IPS-20b (cell line): ENCODE measurements at regions not wholly inside any gene's neighbourhood (a gene's known extent, or its start where the extent isn't known, plus 50 kb on each side); places are given as distances from the start of the nearest gene placed in this dataset.

Experiments used
- H3K27ac ChIP-seq: one replicate; pipeline ENCODE4 v1.5.1; 2013; ENCODE audit warnings: low read length
- H3K27me3 ChIP-seq: 2 replicates; pipeline ENCODE4 v1.6.1; 2013; ENCODE audit warnings: mild to moderate bottlenecking, low read length, inconsistent platforms; ENCODE audit not compliant: insufficient read depth
- H3K36me3 ChIP-seq: 2 replicates; pipeline ENCODE4 v1.6.1; 2013; ENCODE audit warnings: low read depth, mild to moderate bottlenecking, inconsistent platforms, low read length, moderate library complexity; ENCODE audit not compliant: insufficient read depth
- H3K4me1 ChIP-seq: 2 replicates; pipeline ENCODE4 v1.6.1; 2013; ENCODE audit warnings: mild to moderate bottlenecking, control low read depth, inconsistent platforms, low read length, moderate library complexity; ENCODE audit not compliant: insufficient read depth
- H3K4me3 ChIP-seq: 2 replicates; pipeline ENCODE4 v1.5.1; 2013; ENCODE audit warnings: mild to moderate bottlenecking, low read length, inconsistent platforms
- H3K9ac ChIP-seq: 2 replicates; pipeline ENCODE4 v1.6.1; 2013; ENCODE audit warnings: low read depth, mild to moderate bottlenecking, inconsistent platforms, low read length, moderate library complexity
- H3K9me3 ChIP-seq: 2 replicates; pipeline ENCODE4 v1.6.1; 2013; ENCODE audit warnings: mild to moderate bottlenecking, low read depth, low read length, inconsistent platforms; ENCODE audit not compliant: insufficient read depth

DNA sequence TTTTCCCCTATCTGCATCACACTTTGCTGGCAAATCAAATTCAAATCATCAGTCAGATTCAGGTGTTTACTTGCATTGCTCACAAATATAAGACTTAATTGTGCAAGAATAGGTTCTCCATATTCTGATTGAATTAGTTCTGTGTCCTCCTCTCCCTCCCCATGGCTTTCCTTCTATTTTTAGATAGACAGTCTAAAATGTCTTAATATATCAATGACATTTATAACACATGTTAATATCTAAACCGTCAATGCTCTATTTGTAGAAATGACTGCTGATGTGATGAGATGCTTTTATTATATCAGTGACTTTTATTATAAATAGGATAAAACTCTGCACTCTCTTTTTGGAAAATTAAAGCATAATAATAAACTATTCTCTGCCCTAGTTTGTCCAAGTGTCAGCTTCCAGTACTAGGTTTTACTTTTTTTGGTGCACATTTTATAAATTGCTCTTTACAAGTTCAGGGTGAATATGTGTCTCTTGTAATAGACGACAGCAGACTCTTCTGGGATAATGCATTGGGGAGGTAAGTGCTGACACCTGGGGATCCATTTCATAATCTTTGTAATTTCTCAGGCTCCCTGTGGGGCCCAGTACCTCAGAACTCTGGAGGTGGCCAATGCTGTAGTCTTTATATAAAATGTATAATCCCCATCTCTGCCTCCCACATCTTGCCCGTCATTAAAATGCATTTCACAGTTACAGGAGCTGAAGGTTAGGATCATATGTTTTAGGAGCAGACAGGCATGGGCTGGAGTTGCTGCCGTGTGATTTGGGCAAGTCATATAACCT, 321.5 kb downstream of the BRINP1 start:
- no peaks in the 10 kb centered on the region for H3K9me3 ChIP-seq
- H3K4me3 ChIP-seq = no peak overlapping the region
- no peaks in the 10 kb centered on the region for H3K36me3 ChIP-seq
- H3K27ac ChIP-seq = no peak overlapping the region
- H3K4me1 ChIP-seq = peaks cover 13% of the 10 kb centered on the region
- H3K27me3 ChIP-seq = no peaks in the 10 kb centered on the region
- no peak overlapping the region for H3K9ac ChIP-seq

DNA sequence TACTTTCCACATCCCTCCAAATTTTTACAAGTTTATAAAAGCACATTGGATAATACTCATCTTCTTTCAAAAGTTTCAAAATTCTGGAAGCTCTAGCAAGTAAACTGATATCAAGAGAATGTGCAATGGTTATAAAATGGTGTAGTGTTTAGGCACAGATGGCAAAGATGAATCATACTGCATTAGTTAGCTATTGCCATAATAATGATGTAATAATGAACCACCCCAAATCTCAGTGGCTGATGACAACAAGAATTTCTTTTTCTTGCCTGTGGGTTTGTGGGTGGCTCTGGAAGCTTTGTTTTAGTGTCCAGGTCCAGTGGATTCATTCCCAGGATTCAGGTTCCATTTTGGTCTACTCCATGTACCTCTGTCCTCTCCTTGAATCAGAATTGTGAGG, 319.0 kb downstream of the BRINP1 start:
- Histone ChIP-seq H3K27ac (no peak overlapping the region), H3K36me3 (no peaks in the 10 kb centered on the region), H3K9me3 (no peaks in the 10 kb centered on the region), H3K9ac (no peak overlapping the region), H3K4me1 (peaks cover 11% of the 10 kb centered on the region), H3K4me3 (no peak overlapping the region), H3K27me3 (no peaks in the 10 kb centered on the region)

DNA sequence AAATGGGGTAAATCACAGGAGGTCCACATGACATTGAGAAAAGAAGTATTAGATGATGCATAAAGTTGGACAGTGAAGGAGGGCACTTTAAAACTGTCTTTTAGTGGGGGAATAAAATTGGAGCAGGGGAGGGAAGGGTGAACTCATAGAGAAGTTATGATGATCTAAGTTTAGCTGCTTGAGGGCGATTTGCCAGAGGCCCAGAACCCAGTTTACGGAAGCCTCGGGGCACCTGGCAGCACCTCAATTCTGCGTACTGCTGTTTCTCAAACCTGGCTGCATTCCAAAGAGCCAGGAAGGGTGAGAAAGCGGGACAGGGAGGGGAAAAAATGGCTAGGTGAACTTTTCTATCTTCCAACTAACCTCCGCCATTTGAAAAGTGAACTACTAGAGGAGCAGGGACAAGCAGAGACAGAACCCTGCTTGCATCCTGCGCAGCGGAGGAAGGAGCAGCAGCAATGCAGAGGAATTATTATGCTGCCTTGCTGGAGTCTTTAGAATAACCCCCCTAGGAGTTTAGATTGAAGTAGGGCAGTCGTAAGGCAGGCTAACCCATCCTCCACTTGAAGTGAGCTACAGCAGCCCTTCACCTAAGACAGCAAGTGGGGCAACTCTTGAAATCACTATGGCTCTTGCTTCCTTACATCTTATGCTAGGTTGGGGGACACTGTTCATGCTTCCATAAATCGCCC, 316.8 kb downstream of the BRINP1 start:
- H3K9ac ChIP-seq = no peak overlapping the region
- H3K27me3 ChIP-seq = no peaks in the 10 kb centered on the region
- H3K27ac ChIP-seq = no peak overlapping the region
- no peaks in the 10 kb centered on the region for H3K36me3 ChIP-seq
- H3K4me3 ChIP-seq = no peak overlapping the region
- H3K4me1 ChIP-seq = peaks cover 11% of the 10 kb centered on the region
- H3K9me3 ChIP-seq = no peaks in the 10 kb centered on the region

DNA sequence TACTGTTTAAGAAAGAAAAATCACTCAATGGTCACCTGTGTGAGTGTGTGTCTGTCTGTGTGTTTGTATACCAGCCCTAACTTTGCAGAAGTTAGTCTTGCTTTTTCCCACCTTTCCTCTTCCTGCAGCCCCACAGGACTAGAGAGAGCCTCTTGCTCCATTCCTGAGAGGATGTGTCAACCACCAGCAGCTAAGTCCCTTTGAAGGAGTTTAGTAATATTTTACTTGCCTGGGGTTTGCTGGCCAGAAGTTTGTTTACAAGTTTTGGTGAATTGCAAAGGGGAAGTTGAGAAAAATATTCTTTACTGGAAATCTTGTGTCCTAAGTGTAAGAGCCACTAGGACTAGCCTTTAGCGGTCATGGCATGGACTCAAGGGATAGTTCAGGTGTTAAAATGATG, 316.2 kb downstream of the BRINP1 start:
- Histone ChIP-seq H3K36me3 (no peaks in the 10 kb centered on the region), H3K4me3 (no peak overlapping the region), H3K27ac (no peak overlapping the region), H3K9me3 (no peaks in the 10 kb centered on the region), H3K9ac (no peak overlapping the region), H3K4me1 (peaks cover 11% of the 10 kb centered on the region), H3K27me3 (no peaks in the 10 kb centered on the region)

DNA sequence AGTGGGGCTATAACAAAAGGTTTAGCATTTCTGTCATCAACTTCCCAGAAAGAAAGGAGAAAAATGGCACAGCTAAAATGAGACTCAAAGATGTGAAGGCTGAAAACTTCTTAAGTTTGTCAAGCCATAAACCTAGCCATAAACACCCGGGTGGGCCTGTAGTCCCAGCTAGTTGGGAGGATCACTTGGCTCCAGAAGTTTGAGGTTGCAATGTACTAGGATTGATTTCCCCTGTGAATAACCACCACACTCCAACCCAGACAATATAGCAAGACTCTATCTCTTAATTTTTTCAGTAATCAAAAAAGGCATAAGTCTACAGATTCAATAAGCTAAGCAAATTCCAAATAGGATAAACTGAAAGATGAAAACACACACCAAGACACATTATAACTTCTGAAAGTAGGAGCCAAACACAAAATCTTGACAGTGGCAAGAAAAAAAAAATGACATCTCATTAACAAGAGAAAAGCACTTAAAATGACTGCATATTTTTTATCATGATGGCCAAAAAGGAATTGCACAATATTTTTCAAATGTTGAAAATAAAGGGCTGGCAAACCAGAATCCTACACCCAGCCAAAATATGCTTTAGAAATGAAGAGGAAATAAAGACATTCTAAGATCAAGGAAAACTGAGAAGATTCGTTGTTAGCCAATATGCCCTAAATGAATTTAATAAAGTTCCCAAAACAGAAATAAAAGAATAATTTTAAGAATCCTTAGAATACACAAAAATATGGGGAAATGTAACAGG, 308.4 kb downstream of the BRINP1 start:
- Histone ChIP-seq H3K36me3 (no peaks in the 10 kb centered on the region), H3K9ac (no peak overlapping the region), H3K27me3 (no peaks in the 10 kb centered on the region), H3K4me1 (no peaks in the 10 kb centered on the region), H3K27ac (no peak overlapping the region), H3K4me3 (no peak overlapping the region), H3K9me3 (no peaks in the 10 kb centered on the region)

DNA sequence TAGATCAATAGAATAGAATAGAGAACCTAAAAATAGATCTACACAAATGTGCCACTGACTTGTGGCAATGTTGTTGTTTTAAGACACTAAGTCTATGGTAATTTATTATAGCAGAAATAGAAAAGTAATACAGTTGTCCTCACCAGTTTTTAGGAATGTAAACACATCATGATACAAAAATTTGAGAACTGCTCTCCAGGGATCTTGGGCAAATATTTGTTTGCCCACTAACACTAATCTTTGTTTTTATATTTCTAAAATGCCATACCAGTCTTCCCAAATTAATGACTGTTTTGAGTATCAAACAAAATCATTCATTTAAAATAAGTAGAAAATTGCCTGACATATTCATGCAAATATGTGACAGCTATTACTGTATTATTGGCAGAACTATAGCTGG, 297.6 kb downstream of the BRINP1 start:
- Histone ChIP-seq H3K9ac (no peak overlapping the region), H3K27ac (no peak overlapping the region), H3K36me3 (no peaks in the 10 kb centered on the region), H3K9me3 (peaks cover 5% of the 10 kb centered on the region; the same call in 1 of the 2 replicates), H3K4me1 (peaks cover 4% of the 10 kb centered on the region; the same call in 1 of the 2 replicates), H3K27me3 (no peaks in the 10 kb centered on the region), H3K4me3 (no peak overlapping the region)

DNA sequence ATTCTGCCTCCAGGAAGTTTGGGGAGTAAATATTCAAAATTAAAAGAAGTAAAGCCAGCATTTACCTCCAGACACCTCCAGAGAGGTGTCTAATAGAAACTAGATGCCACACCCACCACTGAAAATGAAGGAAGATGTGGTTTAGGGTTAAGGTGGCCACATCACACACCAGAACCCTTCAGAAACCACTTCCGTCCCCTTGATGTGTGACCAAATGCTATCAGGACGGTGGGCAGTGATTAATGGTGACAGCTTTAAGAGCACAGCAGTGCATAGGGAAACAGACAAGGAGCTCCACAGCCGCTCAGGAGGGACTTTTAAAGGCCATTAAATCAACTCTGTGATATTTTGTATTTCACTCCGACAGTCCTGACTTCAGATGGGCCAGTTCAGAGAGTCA, 295.2 kb downstream of the BRINP1 start:
- Histone ChIP-seq H3K4me1 (peaks cover 19% of the 10 kb centered on the region), H3K27ac (no peak overlapping the region), H3K36me3 (no peaks in the 10 kb centered on the region), H3K4me3 (no peak overlapping the region), H3K9ac (no peak overlapping the region), H3K9me3 (peaks cover 5% of the 10 kb centered on the region; the same call in 1 of the 2 replicates), H3K27me3 (no peaks in the 10 kb centered on the region)

DNA sequence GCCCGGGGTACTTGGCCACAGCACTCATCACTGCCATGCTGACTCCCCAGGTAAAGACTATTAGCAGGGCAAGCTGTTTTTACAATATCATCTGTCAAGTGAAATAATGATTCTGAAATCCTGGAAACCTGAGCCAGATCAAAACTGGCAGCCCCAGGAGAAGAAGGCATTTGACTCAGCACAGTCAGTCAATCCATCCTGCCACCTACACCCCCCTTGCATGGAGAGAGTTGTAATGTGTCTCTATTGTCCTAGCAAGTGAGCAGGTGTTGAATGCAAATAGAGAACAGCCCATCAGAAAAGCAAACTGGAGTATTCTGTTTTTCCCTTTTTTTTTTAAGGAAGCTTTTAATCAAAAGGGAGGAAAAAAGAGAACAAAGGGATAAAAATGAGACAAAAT, 291.2 kb downstream of the BRINP1 start:
- Histone ChIP-seq H3K9ac (no peak overlapping the region), H3K27me3 (no peaks in the 10 kb centered on the region), H3K4me3 (no peak overlapping the region), H3K9me3 (no peaks in the 10 kb centered on the region), H3K27ac (no peak overlapping the region), H3K4me1 (peaks cover 19% of the 10 kb centered on the region), H3K36me3 (no peaks in the 10 kb centered on the region)

DNA sequence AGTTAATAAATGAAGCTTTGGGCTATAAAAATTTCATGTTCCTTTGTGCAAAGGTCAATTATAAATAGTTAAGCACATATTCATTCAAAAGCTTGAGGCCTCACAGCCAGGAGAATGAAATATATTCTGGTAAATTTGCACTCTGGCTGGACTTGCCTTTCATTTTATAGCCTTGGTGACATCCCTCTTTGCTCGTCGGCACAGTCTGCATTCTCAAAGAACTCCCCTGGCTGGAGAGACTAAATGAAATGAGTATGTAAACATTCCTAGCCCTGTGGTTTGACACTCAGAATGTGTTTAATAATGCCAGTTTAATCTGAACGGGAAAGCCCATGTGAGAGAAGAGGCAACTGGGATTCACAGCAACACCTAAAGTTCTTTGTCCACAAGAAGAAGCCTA, 285.6 kb downstream of the BRINP1 start:
- Histone ChIP-seq H3K9me3 (no peaks in the 10 kb centered on the region), H3K4me3 (no peak overlapping the region), H3K27ac (no peak overlapping the region), H3K4me1 (peaks cover 18% of the 10 kb centered on the region; the same call in 1 of the 2 replicates), H3K36me3 (no peaks in the 10 kb centered on the region), H3K9ac (no peak overlapping the region), H3K27me3 (no peaks in the 10 kb centered on the region)

DNA sequence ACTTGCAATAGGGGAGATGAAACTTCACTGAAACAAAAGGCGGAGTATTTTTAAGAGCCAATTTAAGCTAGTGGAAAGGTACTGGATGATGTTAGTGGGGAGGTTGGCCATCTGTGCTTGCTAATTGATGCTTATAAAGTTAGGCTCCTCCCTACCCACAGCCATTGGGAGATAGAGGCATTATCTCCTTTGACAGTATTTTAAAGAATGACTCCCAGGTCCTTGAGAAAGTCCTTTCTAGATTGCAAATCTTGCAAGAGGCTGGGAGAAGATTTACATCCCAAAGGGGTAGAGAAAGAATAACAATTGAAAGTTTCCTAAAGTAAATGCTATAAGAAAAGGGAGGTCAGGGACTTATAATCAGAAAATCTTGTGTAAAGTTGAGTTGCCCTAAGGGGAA, 282.6 kb downstream of the BRINP1 start:
- Histone ChIP-seq H3K36me3 (no peaks in the 10 kb centered on the region), H3K27ac (no peak overlapping the region), H3K4me3 (no peak overlapping the region), H3K27me3 (no peaks in the 10 kb centered on the region), H3K4me1 (peaks cover 16% of the 10 kb centered on the region; the same call in 1 of the 2 replicates), H3K9me3 (no peaks in the 10 kb centered on the region), H3K9ac (no peak overlapping the region)

DNA sequence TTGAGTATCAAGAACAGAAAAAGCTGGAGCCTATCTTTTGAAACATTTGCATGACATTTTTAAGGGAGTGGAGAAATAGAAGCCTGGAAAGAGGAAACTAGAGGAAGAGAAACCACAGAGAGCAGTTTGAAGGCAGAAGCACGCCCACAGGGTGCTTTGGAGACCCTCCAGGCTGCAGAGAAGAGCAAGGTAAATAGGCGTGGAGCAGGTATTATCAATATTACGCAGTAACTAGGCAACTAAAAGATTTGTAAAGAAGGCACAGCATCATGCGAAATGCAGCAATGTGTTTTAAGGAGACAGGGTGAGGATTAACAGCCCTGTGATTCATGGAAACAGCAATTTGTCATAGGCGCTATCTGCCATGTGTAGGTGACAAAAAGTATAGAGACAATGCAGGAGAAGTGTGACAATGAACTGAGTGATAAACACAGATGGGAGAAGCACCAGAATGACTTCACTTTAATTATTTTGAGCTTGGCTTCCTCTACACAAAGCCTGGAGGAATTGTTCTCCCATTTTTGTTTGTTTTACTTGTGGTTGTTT, 281.2 kb downstream of the BRINP1 start:
- Histone ChIP-seq H3K9ac (no peak overlapping the region; the same call in 1 of the 2 replicates), H3K4me1 (peaks cover 16% of the 10 kb centered on the region; the same call in 1 of the 2 replicates), H3K4me3 (no peak overlapping the region), H3K27me3 (no peaks in the 10 kb centered on the region), H3K36me3 (no peaks in the 10 kb centered on the region), H3K9me3 (no peaks in the 10 kb centered on the region), H3K27ac (no peak overlapping the region)
